Caco-2 (cell line): ENCODE measurements at regions not wholly inside any gene's neighbourhood (a gene's known extent, or its start where the extent isn't known, plus 50 kb on each side); places are given as distances from the start of the nearest gene placed in this dataset.

Experiments
- BruUV-seq: library from RNA; stranded (reverse); fragments of 400-500 nt; replicated peaks from 2 replicates; lab custom pipeline; 2021; lab: Mats Ljungman, UMichigan
- CTCF ChIA-PET: fragments of 300-600 bp; sonication (Branson Sonifier 250); formaldehyde crosslinking; loops from one replicate; lab custom pipeline; 2022; ENCODE audit warnings: antibody characterized with exemption; lab: Charles Lee
- POLR2A ChIA-PET: fragments of 300-600 bp; sonication (Branson Sonifier 250); formaldehyde crosslinking; loops from one replicate; lab custom pipeline; 2022; ENCODE audit warnings: antibody characterized with exemption; lab: Charles Lee
- DNase-seq, 2 experiments: peaks; one replicate each; pipeline versions ENCODE4 v3.0.0 to v3.0.0-alpha.2; 2020 to 2022
- H3K27me3 ChIP-seq: replicated peaks from 2 replicates; pipeline ENCODE4 v1.6.0; 2011; ENCODE audit warnings: low read length; ENCODE audit not compliant: control insufficient read depth, insufficient read depth
- H3K36me3 ChIP-seq: 2 replicates; pipeline ENCODE4 v1.5.1; 2011; ENCODE audit warnings: low read length; ENCODE audit not compliant: control insufficient read depth, insufficient read depth
- H3K4me1 ChIP-seq: fragments of 250-450 bp; sonication (Bioruptor Pico); 2 replicates; pipeline ENCODE4 v1.5.1; 2020; ENCODE audit warnings: mild to moderate bottlenecking
- H3K4me3 ChIP-seq: 2 replicates; pipeline ENCODE4 v1.5.1; 2011; ENCODE audit warnings: low read depth, mild to moderate bottlenecking, control low read depth, low read length
- H3K9me3 ChIP-seq: fragments of 250-450 bp; sonication (Bioruptor Pico); 2 replicates; pipeline ENCODE4 v1.5.1; 2020; ENCODE audit warnings: mild to moderate bottlenecking, moderate library complexity
- H3K27ac Mint-ChIP-seq: one replicate; pipeline ENCODE4 v1.8.0; 2022; ENCODE audit warnings: mixed read lengths; ENCODE audit not compliant: unreplicated experiment
- H3K27me3 Mint-ChIP-seq: one replicate; pipeline ENCODE4 v1.8.0; 2022; ENCODE audit warnings: mixed read lengths; ENCODE audit not compliant: insufficient read depth, unreplicated experiment
- H3K36me3 Mint-ChIP-seq: one replicate; pipeline ENCODE4 v1.8.0; 2022; ENCODE audit warnings: mild to moderate bottlenecking, mixed read lengths; ENCODE audit not compliant: insufficient read depth, unreplicated experiment
- H3K4me1 Mint-ChIP-seq: one replicate; pipeline ENCODE4 v1.8.0; 2022; ENCODE audit warnings: low read depth, mixed read lengths; ENCODE audit not compliant: unreplicated experiment
- H3K4me3 Mint-ChIP-seq: one replicate; pipeline ENCODE4 v1.8.0; 2022; ENCODE audit warnings: mild to moderate bottlenecking, moderate library complexity, mixed read lengths; ENCODE audit not compliant: unreplicated experiment
- H3K9me3 Mint-ChIP-seq: one replicate; pipeline ENCODE4 v1.8.0; 2022; ENCODE audit warnings: mixed read lengths; ENCODE audit not compliant: unreplicated experiment
- intact Hi-C: fragments of 100-400 bp; cut with micrococcal nuclease; formaldehyde crosslinking; loops from one replicate; pipeline ENCODE4 v1.10.0; 2022; ENCODE audit not compliant: unreplicated experiment
- TF ChIP-seq, protein P1 (sequence below), 2 experiments: fragments of 200-600 bp in 1 of 2; IDR thresholded peaks; 1 replicate in 1 of 2; 2 replicates in 1 of 2; pipeline versions ENCODE4 v1.5.1 to v1.8.0; 2011 to 2022; ENCODE audit warnings: antibody characterized with exemption in 1 of 2, control low read depth in 1 of 2, inconsistent platforms in 1 of 2, low read depth in 1 of 2, low read length in 1 of 2, mild to moderate bottlenecking in 1 of 2, moderate library complexity in 1 of 2; ENCODE audit not compliant: insufficient read depth in 1 of 2, severe bottlenecking in 1 of 2, unreplicated experiment in 1 of 2

DNA sequence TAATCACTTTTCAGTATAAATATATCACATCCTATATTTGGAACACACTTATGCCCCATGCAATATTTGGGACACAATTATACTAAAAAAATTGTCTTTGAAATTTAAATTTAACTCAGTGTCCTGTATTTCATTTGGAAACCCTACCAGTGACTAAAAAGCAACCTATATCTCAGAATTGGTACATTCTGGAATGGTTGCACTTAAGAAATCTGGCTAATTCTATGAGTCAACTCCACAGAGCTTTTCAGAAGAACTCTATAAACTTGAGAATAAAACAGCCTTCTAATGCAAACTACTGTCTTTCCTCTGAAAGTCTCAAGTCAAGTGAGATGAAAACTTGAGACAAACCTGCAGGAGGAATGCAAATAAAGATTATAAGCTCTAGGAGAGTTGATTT, 320.2 kb downstream of the MAFB start:
- Mint-ChIP-seq H3K27me3 (peaks cover 7% of the 10 kb centered on the region), H3K4me3 (no peak overlapping the region), H3K4me1 (no peaks in the 10 kb centered on the region), H3K27ac (no peak overlapping the region), H3K9me3 (no peaks in the 10 kb centered on the region), H3K36me3 (no peaks in the 10 kb centered on the region)
- POLR2A ChIA-PET = no interaction called here
- DNase-seq = no peak
- BruUV-seq = no TSS peak
- Histone ChIP-seq H3K4me1 (no peaks in the 10 kb centered on the region), H3K36me3 (no peaks in the 10 kb centered on the region), H3K9me3 (no peaks in the 10 kb centered on the region), H3K4me3 (no peak overlapping the region), H3K27me3 (no peaks in the 10 kb centered on the region)
- CTCF ChIA-PET = no interaction called here
- TF ChIP-seq, protein P1, sequence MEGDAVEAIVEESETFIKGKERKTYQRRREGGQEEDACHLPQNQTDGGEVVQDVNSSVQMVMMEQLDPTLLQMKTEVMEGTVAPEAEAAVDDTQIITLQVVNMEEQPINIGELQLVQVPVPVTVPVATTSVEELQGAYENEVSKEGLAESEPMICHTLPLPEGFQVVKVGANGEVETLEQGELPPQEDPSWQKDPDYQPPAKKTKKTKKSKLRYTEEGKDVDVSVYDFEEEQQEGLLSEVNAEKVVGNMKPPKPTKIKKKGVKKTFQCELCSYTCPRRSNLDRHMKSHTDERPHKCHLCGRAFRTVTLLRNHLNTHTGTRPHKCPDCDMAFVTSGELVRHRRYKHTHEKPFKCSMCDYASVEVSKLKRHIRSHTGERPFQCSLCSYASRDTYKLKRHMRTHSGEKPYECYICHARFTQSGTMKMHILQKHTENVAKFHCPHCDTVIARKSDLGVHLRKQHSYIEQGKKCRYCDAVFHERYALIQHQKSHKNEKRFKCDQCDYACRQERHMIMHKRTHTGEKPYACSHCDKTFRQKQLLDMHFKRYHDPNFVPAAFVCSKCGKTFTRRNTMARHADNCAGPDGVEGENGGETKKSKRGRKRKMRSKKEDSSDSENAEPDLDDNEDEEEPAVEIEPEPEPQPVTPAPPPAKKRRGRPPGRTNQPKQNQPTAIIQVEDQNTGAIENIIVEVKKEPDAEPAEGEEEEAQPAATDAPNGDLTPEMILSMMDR (IDR thresholded peaks at IDR 0.05; ENCODE audit: insufficient read depth in 1 of 2, low read depth in 1 of 2, low read length in 1 of 2, severe bottlenecking in 1 of 2, unreplicated experiment in 1 of 2) = no peak
- intact Hi-C loops = no loop called here

DNA sequence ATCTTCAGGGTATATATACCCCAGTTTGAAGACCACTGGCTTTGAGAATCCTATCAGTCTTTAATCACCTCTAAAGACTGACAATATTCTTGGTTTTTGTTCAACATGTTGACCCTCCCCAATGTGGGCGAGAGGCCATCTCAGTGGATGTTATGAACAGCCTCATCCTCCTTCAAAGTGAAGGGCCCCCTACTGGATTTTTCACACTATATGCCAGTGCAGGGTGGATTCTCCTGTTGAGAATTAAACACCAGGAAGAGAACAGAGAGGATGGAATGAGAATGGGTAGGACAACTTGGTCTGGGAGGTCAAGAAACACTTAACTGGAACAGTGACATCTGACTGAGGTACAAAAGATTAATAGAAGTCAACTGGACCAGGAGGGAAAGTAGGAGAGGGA, 327.1 kb downstream of the MAFB start:
- intact Hi-C loops = no loop called here
- H3K4me3 Mint-ChIP-seq = no peak overlapping the region
- BruUV-seq = no TSS peak
- no peaks in the 10 kb centered on the region for H3K9me3 Mint-ChIP-seq
- Histone ChIP-seq H3K4me3 (no peak overlapping the region), H3K27me3 (no peaks in the 10 kb centered on the region; the same call in 1 of the 2 replicates), H3K4me1 (no peaks in the 10 kb centered on the region; the same call in 1 of the 2 replicates), H3K36me3 (no peaks in the 10 kb centered on the region), H3K9me3 (no peaks in the 10 kb centered on the region)
- peaks cover 8% of the 10 kb centered on the region for H3K27me3 Mint-ChIP-seq
- peaks cover 8% of the 10 kb centered on the region for H3K4me1 Mint-ChIP-seq
- DNase-seq = no peak
- H3K27ac Mint-ChIP-seq = no peak overlapping the region
- TF ChIP-seq, protein P1 (IDR thresholded peaks at IDR 0.05; ENCODE audit: insufficient read depth in 1 of 2, low read depth in 1 of 2, low read length in 1 of 2, severe bottlenecking in 1 of 2, unreplicated experiment in 1 of 2) = peak in 1 of 2 experiments; percentile 16
- POLR2A ChIA-PET = no interaction called here
- CTCF ChIA-PET = no interaction called here
- H3K36me3 Mint-ChIP-seq = no peaks in the 10 kb centered on the region

DNA sequence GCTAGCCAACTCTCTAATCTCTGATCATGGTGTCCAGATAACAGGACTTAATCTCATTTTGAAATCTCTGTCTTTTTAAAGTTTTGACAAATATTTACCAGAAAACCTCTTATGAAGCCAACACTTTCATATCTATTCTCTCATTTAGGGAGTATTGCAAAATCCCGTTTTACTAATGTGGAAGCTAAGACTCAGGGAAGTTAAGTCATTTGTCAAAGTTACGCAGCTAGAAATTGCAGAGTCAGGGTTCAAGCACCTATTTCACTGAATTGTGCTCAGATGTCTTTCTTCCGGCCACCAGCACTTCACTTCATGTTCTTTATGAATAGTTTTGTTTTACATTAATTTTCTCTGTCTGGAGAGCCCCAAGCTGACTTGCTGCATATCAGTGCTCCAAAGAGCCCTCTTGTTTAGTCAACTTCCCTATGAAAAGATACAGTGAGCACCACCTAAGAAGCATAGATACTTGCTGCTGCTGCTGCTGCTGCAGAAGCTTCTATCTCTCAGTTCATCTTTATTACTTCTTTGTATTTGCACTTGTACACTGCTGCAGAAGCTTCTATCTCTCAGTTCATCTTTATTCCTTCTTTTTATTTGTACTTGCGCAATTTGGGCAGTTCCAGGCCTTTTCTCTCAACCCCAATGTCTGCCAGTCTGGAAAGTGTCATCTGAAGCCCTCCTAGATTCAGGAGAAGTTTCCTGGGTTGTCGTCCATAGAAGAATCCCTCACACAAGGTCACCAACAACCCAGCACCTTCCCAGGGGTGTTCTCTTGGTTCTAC, 329.7 kb downstream of the MAFB start:
- DNase-seq = peak in 1 of 2 experiments; percentile 28
- Histone ChIP-seq H3K36me3 (no peaks in the 10 kb centered on the region), H3K4me1 (no peaks in the 10 kb centered on the region; the same call in 1 of the 2 replicates), H3K27me3 (no peaks in the 10 kb centered on the region; the same call in 1 of the 2 replicates), H3K4me3 (no peak overlapping the region), H3K9me3 (no peaks in the 10 kb centered on the region)
- BruUV-seq = no TSS peak
- POLR2A ChIA-PET = no interaction called here
- peaks cover 8% of the 10 kb centered on the region for H3K4me1 Mint-ChIP-seq
- no peaks in the 10 kb centered on the region for H3K36me3 Mint-ChIP-seq
- CTCF ChIA-PET = interaction anchor here (1.2 kb wide), 1 partner anchor 112 kb away, joined by 3 read pairs; no protein-coding TSS in a partner anchor
- H3K4me3 Mint-ChIP-seq = no peak overlapping the region
- no peak overlapping the region for H3K27ac Mint-ChIP-seq
- TF ChIP-seq, protein P1 (IDR thresholded peaks at IDR 0.05; ENCODE audit: insufficient read depth in 1 of 2, low read depth in 1 of 2, low read length in 1 of 2, severe bottlenecking in 1 of 2, unreplicated experiment in 1 of 2) = no peak
- H3K9me3 Mint-ChIP-seq = no peaks in the 10 kb centered on the region
- intact Hi-C loops = no loop called here
- H3K27me3 Mint-ChIP-seq = peaks cover 5% of the 10 kb centered on the region
